Natural killer cell treated with Interleukin-12 subunit alpha and Interleukin-12 subunit beta and Interleukin-15 and Interleukin-18, amount 100 ng/mL, for 72 hours (primary cell): ENCODE measurements at regions not wholly inside any gene's neighbourhood (a gene's known extent, or its start where the extent isn't known, plus 50 kb on each side); places are given as distances from the start of the nearest gene placed in this dataset.

Experiments
- ATAC-seq, 2 donors: fragments of 150-1000 bp; cut with Tn5 transposase in 1 of 2; sonication (Bioruptor Pico), chemical (Tn5 transposase) in 1 of 2; 2 replicates each; pipeline ENCODE4 v1.10.0; 2021
- DNase-seq: peaks from one replicate; pipeline ENCODE4 v3.0.0; 2022; ENCODE audit warnings: low spot score
- H3K27ac Mint-ChIP-seq, 2 donors: 1 replicate in 1 of 2; 2 replicates in 1 of 2; pipeline ENCODE4 v1.8.0; 2022; ENCODE audit warnings: mixed read lengths in 2 of 2, mild to moderate bottlenecking in 1 of 2, moderate library complexity in 1 of 2
- H3K27me3 Mint-ChIP-seq, 2 donors: 1 replicate in 1 of 2; 2 replicates in 1 of 2; pipeline ENCODE4 v1.8.0; 2022; ENCODE audit warnings: mixed read lengths in 2 of 2
- H3K36me3 Mint-ChIP-seq: one replicate; pipeline ENCODE4 v1.8.0; 2022; ENCODE audit warnings: mixed read lengths
- H3K4me1 Mint-ChIP-seq, 2 donors: 1 replicate in 1 of 2; 2 replicates in 1 of 2; pipeline ENCODE4 v1.8.0; 2022; ENCODE audit warnings: low read depth in 2 of 2, mixed read lengths in 2 of 2, mild to moderate bottlenecking in 1 of 2
- H3K4me3 Mint-ChIP-seq: one replicate; pipeline ENCODE4 v1.8.0; 2022; ENCODE audit warnings: mixed read lengths
- H3K9me3 Mint-ChIP-seq: 2 replicates; pipeline ENCODE4 v1.8.0; 2022; ENCODE audit warnings: mixed read lengths

- H3K9me3 Mint-ChIP-seq: peaks cover 4% of the 10 kb centered on the region
- no peaks in the 10 kb centered on the region for H3K36me3 Mint-ChIP-seq
Observed at GRCh38 chr5:8136271-8136670, 267.3 kb downstream of the MTRR start.

DNA sequence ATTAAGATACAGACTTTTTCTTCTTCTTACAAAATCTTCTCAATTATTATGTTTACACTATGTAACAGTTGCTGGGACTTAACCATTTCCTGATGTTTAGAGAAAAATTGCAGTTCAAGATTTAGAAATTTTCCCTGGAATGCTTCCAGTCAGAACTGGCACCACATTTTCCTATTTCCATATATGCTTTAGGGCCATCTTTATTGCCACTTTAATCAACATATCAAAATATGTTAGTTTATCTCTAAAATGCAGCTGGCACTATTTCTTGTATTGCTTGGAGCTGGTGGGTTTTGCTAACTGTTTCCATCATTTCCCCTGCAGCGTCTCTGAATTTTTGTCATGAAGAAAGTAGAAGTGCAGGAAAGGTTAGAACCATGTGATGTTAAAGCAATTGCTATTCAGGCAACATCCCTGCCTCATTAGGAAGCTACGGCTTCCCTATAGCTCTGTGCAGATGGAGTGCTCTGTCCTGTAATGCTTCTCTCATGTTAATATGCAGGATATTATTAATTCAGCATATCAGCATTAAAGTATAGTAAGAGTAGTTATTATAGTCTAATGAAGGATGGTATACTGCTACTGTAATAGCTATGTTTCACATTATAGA, 269.1 kb downstream of the MTRR start:
- no peaks in the 10 kb centered on the region for H3K36me3 Mint-ChIP-seq
- ATAC-seq (no peak), DNase-seq (no peak)
- no peak overlapping the region for H3K4me3 Mint-ChIP-seq
- no peaks in the 10 kb centered on the region for H3K27me3 Mint-ChIP-seq
- H3K9me3 Mint-ChIP-seq: no peaks in the 10 kb centered on the region
- H3K27ac Mint-ChIP-seq: no peak overlapping the region
- no peaks in the 10 kb centered on the region for H3K4me1 Mint-ChIP-seq

More at GRCh38 chr5:8136271-8136670, 267.3 kb downstream of the MTRR start:
- no peak overlapping the region for H3K4me3 Mint-ChIP-seq
- ATAC-seq (no peak), DNase-seq (no peak)
- H3K4me1 Mint-ChIP-seq: no peaks in the 10 kb centered on the region
- no peaks in the 10 kb centered on the region for H3K27me3 Mint-ChIP-seq
- H3K27ac Mint-ChIP-seq: no peak overlapping the region

- H3K9me3 Mint-ChIP-seq: no peaks in the 10 kb centered on the region
- H3K27me3 Mint-ChIP-seq: no peaks in the 10 kb centered on the region
- ATAC-seq (no peak), DNase-seq (no peak)
- no peaks in the 10 kb centered on the region for H3K4me1 Mint-ChIP-seq
- no peak overlapping the region for H3K4me3 Mint-ChIP-seq
- H3K36me3 Mint-ChIP-seq: no peaks in the 10 kb centered on the region
- H3K27ac Mint-ChIP-seq: no peak overlapping the region
Observed at GRCh38 chr5:8138884-8139283, 269.9 kb downstream of the MTRR start.

GRCh38 chr5:8150791-8151190, 281.8 kb downstream of the MTRR start:
- H3K27ac Mint-ChIP-seq: no peak overlapping the region
- ATAC-seq: no peak
- DNase-seq: no peak
- no peaks in the 10 kb centered on the region for H3K27me3 Mint-ChIP-seq
- H3K36me3 Mint-ChIP-seq: no peaks in the 10 kb centered on the region
- no peak overlapping the region for H3K4me3 Mint-ChIP-seq
- H3K9me3 Mint-ChIP-seq: peaks cover 9% of the 10 kb centered on the region
- H3K4me1 Mint-ChIP-seq: no peaks in the 10 kb centered on the region

DNA sequence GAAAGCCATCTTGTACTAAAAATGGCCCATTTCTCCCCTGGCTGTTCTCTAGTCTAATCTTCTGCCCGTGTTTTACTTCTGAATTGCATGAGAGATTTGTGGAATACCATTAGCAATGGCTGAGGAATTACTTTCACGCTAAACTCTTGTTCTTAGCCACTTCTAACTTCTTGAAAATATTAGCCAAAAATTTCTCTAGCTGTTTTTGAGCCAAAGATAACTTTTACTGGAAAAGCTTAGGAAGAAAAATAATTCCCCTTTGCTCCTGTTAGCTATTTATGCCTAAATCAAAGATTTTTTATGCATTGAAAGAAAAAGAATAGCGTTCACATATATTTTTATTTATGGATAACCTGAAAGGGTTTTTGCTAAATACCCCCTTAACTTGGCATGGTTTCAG, 287.8 kb downstream of the MTRR start:
- H3K27ac Mint-ChIP-seq: no peak overlapping the region
- H3K4me1 Mint-ChIP-seq: no peaks in the 10 kb centered on the region

DNA sequence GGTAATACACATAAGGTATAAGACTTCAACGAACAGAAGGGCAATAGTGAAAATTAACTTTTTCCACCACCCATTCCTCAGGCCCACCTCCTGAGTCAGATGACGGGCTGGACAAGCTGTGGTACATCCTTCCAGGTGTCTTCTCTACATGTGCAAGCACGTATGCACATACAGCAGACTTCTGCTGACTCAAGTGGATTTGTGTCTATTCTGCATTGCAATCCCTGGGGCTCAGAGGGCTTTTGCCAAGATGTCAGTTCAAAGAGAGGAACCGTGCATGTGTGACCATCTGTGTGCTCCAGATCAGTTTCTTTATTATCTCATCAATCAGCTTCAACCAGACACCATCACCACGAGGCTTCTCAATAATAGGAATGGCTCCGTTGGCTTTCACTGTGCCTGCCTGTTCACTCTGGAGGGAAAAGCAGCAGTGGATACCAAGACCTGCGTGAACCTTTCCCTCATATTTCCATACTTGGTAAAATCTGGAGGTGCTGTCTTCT, 288.4 kb downstream of the MTRR start:
- ATAC-seq (no peak), DNase-seq (no peak)
- H3K27me3 Mint-ChIP-seq: no peaks in the 10 kb centered on the region
- H3K36me3 Mint-ChIP-seq: no peaks in the 10 kb centered on the region
- no peak overlapping the region for H3K4me3 Mint-ChIP-seq
- no peak overlapping the region for H3K27ac Mint-ChIP-seq
- no peaks in the 10 kb centered on the region for H3K4me1 Mint-ChIP-seq
- H3K9me3 Mint-ChIP-seq: peaks cover 14% of the 10 kb centered on the region

More for the DNA sequence above, 287.8 kb downstream of the MTRR start:
- DNase-seq: no peak
- Mint-ChIP-seq H3K27me3 (no peaks in the 10 kb centered on the region), H3K9me3 (peaks cover 14% of the 10 kb centered on the region), H3K36me3 (no peaks in the 10 kb centered on the region), H3K4me3 (no peak overlapping the region)
- no peak for ATAC-seq

- peaks cover 10% of the 10 kb centered on the region for H3K9me3 Mint-ChIP-seq
- no peak overlapping the region for H3K27ac Mint-ChIP-seq
- DNase-seq (no peak), ATAC-seq (no peak)
- no peaks in the 10 kb centered on the region for H3K4me1 Mint-ChIP-seq
- H3K27me3 Mint-ChIP-seq: no peaks in the 10 kb centered on the region
- no peak overlapping the region for H3K4me3 Mint-ChIP-seq
- H3K36me3 Mint-ChIP-seq: no peaks in the 10 kb centered on the region
Observed at GRCh38 chr5:8176101-8176693, 307.2 kb downstream of the MTRR start.

- DNase-seq (no peak), ATAC-seq (no peak)
- H3K9me3 Mint-ChIP-seq: peaks cover 13% of the 10 kb centered on the region
- no peaks in the 10 kb centered on the region for H3K4me1 Mint-ChIP-seq
- H3K27ac Mint-ChIP-seq: no peak overlapping the region
- H3K36me3 Mint-ChIP-seq: no peaks in the 10 kb centered on the region
- H3K4me3 Mint-ChIP-seq: no peak overlapping the region
- no peaks in the 10 kb centered on the region for H3K27me3 Mint-ChIP-seq
Observed at GRCh38 chr5:8184455-8185063, 315.6 kb downstream of the MTRR start.

- Mint-ChIP-seq H3K4me1 (no peaks in the 10 kb centered on the region), H3K36me3 (no peaks in the 10 kb centered on the region), H3K27me3 (no peaks in the 10 kb centered on the region), H3K4me3 (no peak overlapping the region), H3K9me3 (peaks cover 12% of the 10 kb centered on the region), H3K27ac (no peak overlapping the region)
- DNase-seq (no peak), ATAC-seq (no peak)
Observed at GRCh38 chr5:8185852-8186251, 316.9 kb downstream of the MTRR start.

DNA sequence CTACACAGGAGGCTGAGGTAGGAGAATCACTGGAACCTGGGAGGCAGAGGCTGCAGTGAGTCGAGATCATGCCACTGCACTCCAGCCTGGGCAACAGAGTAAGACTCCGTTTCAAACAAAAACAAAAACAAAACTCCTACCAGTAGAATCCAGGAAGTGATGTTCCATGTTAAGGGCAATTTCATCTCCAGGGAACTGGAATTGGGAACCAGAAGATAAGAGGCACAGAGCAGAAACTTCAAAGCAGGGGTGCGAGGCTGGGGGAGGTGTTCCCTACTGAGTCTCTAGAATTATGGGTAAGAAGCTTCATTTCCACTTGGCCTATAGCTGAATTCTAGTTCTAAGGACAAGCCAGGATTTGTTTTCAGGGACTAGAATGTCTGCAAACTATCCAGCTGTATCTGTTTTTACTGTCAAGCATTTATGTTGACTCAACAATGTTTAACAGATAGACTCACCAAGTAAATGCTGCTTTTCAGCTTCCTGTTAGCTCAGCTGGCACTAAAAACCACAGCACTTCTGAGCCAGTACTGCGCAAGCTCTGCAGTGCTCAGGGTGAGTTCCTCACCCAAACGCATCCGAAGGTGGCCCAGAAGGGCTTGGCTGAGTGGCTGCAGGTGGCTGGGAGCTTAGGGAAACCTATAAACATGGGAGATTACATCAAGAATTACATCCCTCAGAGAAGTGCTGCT, 320.1 kb downstream of the MTRR start:
- no peak overlapping the region for H3K27ac Mint-ChIP-seq
- no peaks in the 10 kb centered on the region for H3K4me1 Mint-ChIP-seq
- H3K4me3 Mint-ChIP-seq: no peak overlapping the region
- H3K36me3 Mint-ChIP-seq: no peaks in the 10 kb centered on the region
- H3K27me3 Mint-ChIP-seq: no peaks in the 10 kb centered on the region
- H3K9me3 Mint-ChIP-seq: peaks cover 6% of the 10 kb centered on the region
- DNase-seq: no peak
- ATAC-seq: no peak

DNA sequence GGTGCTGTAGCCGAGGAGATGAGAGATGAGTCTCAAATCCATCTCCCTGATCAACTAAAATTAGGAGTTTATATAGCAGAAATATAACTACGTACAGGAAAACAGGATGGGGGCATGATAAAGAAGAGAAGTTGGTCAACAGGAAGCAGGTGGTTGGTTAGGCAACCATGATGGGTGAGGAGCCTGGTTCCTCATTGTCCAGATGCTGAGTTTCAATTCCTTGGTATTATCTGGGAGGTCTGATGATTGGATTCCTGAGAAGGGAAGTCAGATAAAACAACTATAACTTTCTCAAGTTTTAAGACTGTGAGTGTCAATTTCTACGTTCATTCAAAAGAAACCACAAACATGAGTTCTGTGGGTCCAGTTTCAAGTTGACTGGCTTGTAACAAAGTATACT, 323.9 kb downstream of the MTRR start:
- H3K36me3 Mint-ChIP-seq: no peaks in the 10 kb centered on the region
- DNase-seq (no peak), ATAC-seq (no peak)
- no peaks in the 10 kb centered on the region for H3K4me1 Mint-ChIP-seq
- no peak overlapping the region for H3K4me3 Mint-ChIP-seq
- H3K27me3 Mint-ChIP-seq: no peaks in the 10 kb centered on the region
- peaks cover 7% of the 10 kb centered on the region for H3K9me3 Mint-ChIP-seq
- no peak overlapping the region for H3K27ac Mint-ChIP-seq

- H3K4me1 Mint-ChIP-seq: no peaks in the 10 kb centered on the region
- H3K4me3 Mint-ChIP-seq: no peak overlapping the region
- peaks cover 17% of the 10 kb centered on the region for H3K9me3 Mint-ChIP-seq
- DNase-seq (no peak), ATAC-seq (no peak)
- H3K27ac Mint-ChIP-seq: no peak overlapping the region
- no peaks in the 10 kb centered on the region for H3K36me3 Mint-ChIP-seq
- no peaks in the 10 kb centered on the region for H3K27me3 Mint-ChIP-seq
Observed at GRCh38 chr5:8196061-8196460, 327.1 kb downstream of the MTRR start.

GRCh38 chr5:8208307-8208706, 339.4 kb downstream of the MTRR start:
- peaks cover 5% of the 10 kb centered on the region for H3K9me3 Mint-ChIP-seq
- ATAC-seq: no peak

DNA sequence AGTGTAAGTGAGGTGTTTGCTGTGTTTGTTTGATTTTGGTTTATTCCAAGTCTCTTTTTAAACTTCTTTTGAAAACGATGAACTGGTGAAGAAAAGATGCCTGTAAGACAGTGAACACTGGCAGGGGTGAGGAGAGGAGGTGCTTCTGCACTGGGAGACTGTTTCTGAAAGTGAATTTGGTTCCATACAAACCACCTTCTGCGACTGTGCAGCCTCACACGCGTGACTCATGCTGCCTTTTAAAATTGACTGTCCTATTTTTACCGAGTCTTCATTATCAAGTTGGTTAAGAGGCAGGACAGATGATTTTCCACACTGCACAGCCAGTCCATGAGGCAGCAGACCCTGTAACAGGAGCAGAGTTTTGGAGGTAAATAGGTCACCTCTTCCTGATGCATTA, 340.6 kb downstream of the MTRR start:
- no peaks in the 10 kb centered on the region for H3K4me1 Mint-ChIP-seq
- H3K27ac Mint-ChIP-seq: no peak overlapping the region
- no peak for ATAC-seq
- no peak overlapping the region for H3K4me3 Mint-ChIP-seq
- H3K36me3 Mint-ChIP-seq: peaks cover 4% of the 10 kb centered on the region
- DNase-seq: no peak
- H3K9me3 Mint-ChIP-seq: no peaks in the 10 kb centered on the region
- H3K27me3 Mint-ChIP-seq: no peaks in the 10 kb centered on the region

More at GRCh38 chr5:8208307-8208706, 339.4 kb downstream of the MTRR start:
- no peaks in the 10 kb centered on the region for H3K4me1 Mint-ChIP-seq
- peaks cover 4% of the 10 kb centered on the region for H3K36me3 Mint-ChIP-seq
- DNase-seq: no peak
- H3K27ac Mint-ChIP-seq: no peak overlapping the region
- no peak overlapping the region for H3K4me3 Mint-ChIP-seq
- H3K27me3 Mint-ChIP-seq: no peaks in the 10 kb centered on the region
